Retinal pigment epithelial cell (primary cell): ENCODE measurements at regions not wholly inside any gene's neighbourhood (a gene's known extent, or its start where the extent isn't known, plus 50 kb on each side); places are given as distances from the start of the nearest gene placed in this dataset.

ENCODE experiments used
- DNase-seq: peaks from one replicate; pipeline ENCODE4 v3.0.0-alpha.2; 2010; ENCODE audit warnings: low read depth
- H3K4me3 ChIP-seq: 2 replicates; pipeline ENCODE4 v1.5.1; 2011; ENCODE audit warnings: mild to moderate bottlenecking, low read length, control low read depth, moderate library complexity
- CTCF ChIP-seq: conservative IDR thresholded peaks from 2 replicates; pipeline ENCODE4 v1.5.1; 2011; ENCODE audit warnings: low read depth, low read length, control low read depth, inconsistent platforms

GRCh38 chr2:55811048-55811447 lies 112.5 kb downstream of the EFEMP1 start:
- TF ChIP-seq CTCF, result no peak
- no peak for DNase-seq
- H3K4me3 ChIP-seq, result no peak overlapping the region

DNA sequence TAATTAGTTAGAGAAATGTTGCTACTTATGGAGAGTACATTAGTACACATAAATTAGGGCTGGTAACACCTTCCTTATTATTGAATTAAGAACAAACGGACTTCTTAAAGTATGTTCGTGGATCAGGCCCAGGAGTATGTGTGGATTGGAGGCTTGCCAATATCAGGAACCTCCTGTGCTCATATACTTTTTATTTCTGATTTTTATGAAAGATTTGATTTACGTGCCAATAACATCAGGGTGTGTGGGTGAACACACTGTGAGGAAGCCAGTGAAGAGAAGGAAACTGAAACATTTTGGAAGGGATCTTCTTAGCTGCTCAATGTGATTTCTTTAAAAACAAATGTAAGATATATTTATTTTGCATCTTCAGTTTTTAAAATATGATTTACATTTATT lies 113.0 kb downstream of the EFEMP1 start:
- no peak for TF ChIP-seq CTCF
- DNase-seq, result no peak
- no peak overlapping the region for H3K4me3 ChIP-seq

- TF ChIP-seq CTCF, result no peak
- H3K4me3 ChIP-seq, result no peak overlapping the region
- no peak for DNase-seq
These were observed 113.5 kb downstream of the EFEMP1 start for GRCh38 chr2:55809875-55810621.

GRCh38 chr2:55807900-55808299 lies 114.3 kb upstream of the PNPT1 start:
- H3K4me3 ChIP-seq, result no peak overlapping the region
- TF ChIP-seq CTCF, result no peak
- no peak for DNase-seq

DNA sequence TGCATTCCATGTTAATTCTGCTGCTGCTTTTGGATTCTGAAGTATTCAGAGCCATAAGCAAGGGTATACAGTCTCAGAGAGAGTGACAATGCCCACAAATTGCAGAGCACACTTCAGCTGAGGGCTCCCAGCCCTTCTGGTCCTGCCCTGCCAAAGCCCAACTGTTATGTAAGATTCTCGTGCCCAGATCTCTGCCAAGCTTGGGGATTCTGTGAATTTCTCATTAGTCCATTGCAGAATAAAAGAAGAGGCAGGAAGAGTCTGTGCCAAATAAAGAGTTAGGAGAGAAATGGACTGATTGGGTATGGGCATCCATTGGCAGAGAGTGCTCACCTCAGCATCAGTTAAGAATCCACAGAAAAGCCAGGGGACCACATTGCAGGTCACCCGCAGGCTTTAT lies 112.0 kb upstream of the PNPT1 start:
- no peak for TF ChIP-seq CTCF
- H3K4me3 ChIP-seq, result no peak overlapping the region
- DNase-seq, result no peak

- DNase-seq, result no peak
- no peak overlapping the region for H3K4me3 ChIP-seq
- TF ChIP-seq CTCF, result no peak
These were observed 110.9 kb upstream of the PNPT1 start for GRCh38 chr2:55804535-55804934.

- no peak for DNase-seq
- no peak overlapping the region for H3K4me3 ChIP-seq
- no peak for TF ChIP-seq CTCF
These were observed 108.4 kb upstream of the PNPT1 start for GRCh38 chr2:55802067-55802466.
